ENCODE measurements at regions not wholly inside any gene's neighbourhood (a gene's known extent, or its start where the extent isn't known, plus 50 kb on each side); places are given as distances from the start of the nearest gene placed in this dataset.

DNA sequence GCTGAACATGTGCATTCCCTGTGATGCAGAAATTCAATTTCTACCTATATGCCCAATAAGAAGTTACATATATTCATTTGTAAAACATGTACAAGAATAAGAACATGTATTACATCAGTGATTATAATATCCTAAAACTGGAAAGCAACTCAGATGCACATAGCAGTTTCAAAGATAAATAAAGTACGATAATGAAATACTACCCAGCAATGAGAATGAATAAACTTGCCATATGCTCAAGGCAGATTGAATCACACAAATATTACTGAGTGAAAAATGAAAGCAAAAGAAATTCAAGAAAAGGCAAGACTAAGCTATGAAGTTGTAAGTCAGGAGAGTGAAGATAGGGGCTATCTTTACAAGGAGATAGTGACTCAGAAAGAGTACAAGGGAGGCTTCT is 345.3 kb upstream of the OR4E1 start:
- TF ChIP-seq POLR2AphosphoS5 (IDR thresholded peaks at IDR 0.05; ENCODE audit: low read length), result no peak
- TF ChIP-seq, protein P1, sequence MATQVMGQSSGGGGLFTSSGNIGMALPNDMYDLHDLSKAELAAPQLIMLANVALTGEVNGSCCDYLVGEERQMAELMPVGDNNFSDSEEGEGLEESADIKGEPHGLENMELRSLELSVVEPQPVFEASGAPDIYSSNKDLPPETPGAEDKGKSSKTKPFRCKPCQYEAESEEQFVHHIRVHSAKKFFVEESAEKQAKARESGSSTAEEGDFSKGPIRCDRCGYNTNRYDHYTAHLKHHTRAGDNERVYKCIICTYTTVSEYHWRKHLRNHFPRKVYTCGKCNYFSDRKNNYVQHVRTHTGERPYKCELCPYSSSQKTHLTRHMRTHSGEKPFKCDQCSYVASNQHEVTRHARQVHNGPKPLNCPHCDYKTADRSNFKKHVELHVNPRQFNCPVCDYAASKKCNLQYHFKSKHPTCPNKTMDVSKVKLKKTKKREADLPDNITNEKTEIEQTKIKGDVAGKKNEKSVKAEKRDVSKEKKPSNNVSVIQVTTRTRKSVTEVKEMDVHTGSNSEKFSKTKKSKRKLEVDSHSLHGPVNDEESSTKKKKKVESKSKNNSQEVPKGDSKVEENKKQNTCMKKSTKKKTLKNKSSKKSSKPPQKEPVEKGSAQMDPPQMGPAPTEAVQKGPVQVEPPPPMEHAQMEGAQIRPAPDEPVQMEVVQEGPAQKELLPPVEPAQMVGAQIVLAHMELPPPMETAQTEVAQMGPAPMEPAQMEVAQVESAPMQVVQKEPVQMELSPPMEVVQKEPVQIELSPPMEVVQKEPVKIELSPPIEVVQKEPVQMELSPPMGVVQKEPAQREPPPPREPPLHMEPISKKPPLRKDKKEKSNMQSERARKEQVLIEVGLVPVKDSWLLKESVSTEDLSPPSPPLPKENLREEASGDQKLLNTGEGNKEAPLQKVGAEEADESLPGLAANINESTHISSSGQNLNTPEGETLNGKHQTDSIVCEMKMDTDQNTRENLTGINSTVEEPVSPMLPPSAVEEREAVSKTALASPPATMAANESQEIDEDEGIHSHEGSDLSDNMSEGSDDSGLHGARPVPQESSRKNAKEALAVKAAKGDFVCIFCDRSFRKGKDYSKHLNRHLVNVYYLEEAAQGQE (IDR thresholded peaks at IDR 0.05; ENCODE audit: low read depth, low read length), result no peak
- TF ChIP-seq, protein P2, sequence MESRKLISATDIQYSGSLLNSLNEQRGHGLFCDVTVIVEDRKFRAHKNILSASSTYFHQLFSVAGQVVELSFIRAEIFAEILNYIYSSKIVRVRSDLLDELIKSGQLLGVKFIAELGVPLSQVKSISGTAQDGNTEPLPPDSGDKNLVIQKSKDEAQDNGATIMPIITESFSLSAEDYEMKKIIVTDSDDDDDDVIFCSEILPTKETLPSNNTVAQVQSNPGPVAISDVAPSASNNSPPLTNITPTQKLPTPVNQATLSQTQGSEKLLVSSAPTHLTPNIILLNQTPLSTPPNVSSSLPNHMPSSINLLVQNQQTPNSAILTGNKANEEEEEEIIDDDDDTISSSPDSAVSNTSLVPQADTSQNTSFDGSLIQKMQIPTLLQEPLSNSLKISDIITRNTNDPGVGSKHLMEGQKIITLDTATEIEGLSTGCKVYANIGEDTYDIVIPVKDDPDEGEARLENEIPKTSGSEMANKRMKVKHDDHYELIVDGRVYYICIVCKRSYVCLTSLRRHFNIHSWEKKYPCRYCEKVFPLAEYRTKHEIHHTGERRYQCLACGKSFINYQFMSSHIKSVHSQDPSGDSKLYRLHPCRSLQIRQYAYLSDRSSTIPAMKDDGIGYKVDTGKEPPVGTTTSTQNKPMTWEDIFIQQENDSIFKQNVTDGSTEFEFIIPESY (IDR thresholded peaks at IDR 0.05), result no peak
- TF ChIP-seq, protein P3, sequence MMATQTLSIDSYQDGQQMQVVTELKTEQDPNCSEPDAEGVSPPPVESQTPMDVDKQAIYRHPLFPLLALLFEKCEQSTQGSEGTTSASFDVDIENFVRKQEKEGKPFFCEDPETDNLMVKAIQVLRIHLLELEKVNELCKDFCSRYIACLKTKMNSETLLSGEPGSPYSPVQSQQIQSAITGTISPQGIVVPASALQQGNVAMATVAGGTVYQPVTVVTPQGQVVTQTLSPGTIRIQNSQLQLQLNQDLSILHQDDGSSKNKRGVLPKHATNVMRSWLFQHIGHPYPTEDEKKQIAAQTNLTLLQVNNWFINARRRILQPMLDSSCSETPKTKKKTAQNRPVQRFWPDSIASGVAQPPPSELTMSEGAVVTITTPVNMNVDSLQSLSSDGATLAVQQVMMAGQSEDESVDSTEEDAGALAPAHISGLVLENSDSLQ (IDR thresholded peaks at IDR 0.05), result no peak
- TF ChIP-seq, protein P4, sequence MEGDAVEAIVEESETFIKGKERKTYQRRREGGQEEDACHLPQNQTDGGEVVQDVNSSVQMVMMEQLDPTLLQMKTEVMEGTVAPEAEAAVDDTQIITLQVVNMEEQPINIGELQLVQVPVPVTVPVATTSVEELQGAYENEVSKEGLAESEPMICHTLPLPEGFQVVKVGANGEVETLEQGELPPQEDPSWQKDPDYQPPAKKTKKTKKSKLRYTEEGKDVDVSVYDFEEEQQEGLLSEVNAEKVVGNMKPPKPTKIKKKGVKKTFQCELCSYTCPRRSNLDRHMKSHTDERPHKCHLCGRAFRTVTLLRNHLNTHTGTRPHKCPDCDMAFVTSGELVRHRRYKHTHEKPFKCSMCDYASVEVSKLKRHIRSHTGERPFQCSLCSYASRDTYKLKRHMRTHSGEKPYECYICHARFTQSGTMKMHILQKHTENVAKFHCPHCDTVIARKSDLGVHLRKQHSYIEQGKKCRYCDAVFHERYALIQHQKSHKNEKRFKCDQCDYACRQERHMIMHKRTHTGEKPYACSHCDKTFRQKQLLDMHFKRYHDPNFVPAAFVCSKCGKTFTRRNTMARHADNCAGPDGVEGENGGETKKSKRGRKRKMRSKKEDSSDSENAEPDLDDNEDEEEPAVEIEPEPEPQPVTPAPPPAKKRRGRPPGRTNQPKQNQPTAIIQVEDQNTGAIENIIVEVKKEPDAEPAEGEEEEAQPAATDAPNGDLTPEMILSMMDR (IDR thresholded peaks at IDR 0.05 in 2 of 3, conservative IDR thresholded peaks at IDR 0.05 in 1 of 3; ENCODE audit: control insufficient read depth in 2 of 3, extremely low read depth in 1 of 3, insufficient read depth in 1 of 3, low read depth in 3 of 3, low read length in 3 of 3), result no peak
